Dedifferentiated amniotic fluid mesenchymal stem cell (primary cell): ENCODE measurements at regions not wholly inside any gene's neighbourhood (a gene's known extent, or its start where the extent isn't known, plus 50 kb on each side); places are given as distances from the start of the nearest gene placed in this dataset.
"Not testable (repeated sequence)": the region's sequence is repeated elsewhere in the genome, so short reads cannot be mapped to it uniquely, and the experiment has no call there.

ENCODE experiments used
- DNase-seq: peaks from one replicate; pipeline ENCODE4 v3.0.0-alpha.2; 2016; ENCODE audit errors: extremely low spot score

- not testable (repeated sequence) for DNase-seq
These were observed 262.4 kb upstream of the PLGLB2 start for GRCh38 chr2:87485455-87485854.

GRCh38 chr2:87485884-87486283 lies 262.0 kb upstream of the PLGLB2 start:
- not testable (repeated sequence) for DNase-seq

GRCh38 chr2:87486413-87486812 lies 261.5 kb upstream of the PLGLB2 start:
- DNase-seq = not testable (repeated sequence)

GRCh38 chr2:87488021-87488420 lies 259.9 kb upstream of the PLGLB2 start:
- DNase-seq = not testable (repeated sequence)

- not testable (repeated sequence) for DNase-seq
These were observed 258.9 kb upstream of the PLGLB2 start for GRCh38 chr2:87488991-87489390.

- DNase-seq = not testable (repeated sequence)
These were observed 253.0 kb upstream of the PLGLB2 start for GRCh38 chr2:87494846-87495245.

- not testable (repeated sequence) for DNase-seq
These were observed 252.4 kb upstream of the PLGLB2 start for GRCh38 chr2:87495455-87495854.

- DNase-seq = not testable (repeated sequence)
These were observed 251.6 kb upstream of the PLGLB2 start for GRCh38 chr2:87496036-87497006.

GRCh38 chr2:87497135-87497534 lies 250.8 kb upstream of the PLGLB2 start:
- not testable (repeated sequence) for DNase-seq

- DNase-seq = not testable (repeated sequence)
These were observed 250.2 kb upstream of the PLGLB2 start for GRCh38 chr2:87497700-87498099.

GRCh38 chr2:87498169-87498853 lies 249.6 kb upstream of the PLGLB2 start:
- DNase-seq = not testable (repeated sequence)

GRCh38 chr2:87498854-87499238 lies 249.0 kb upstream of the PLGLB2 start:
- DNase-seq = not testable (repeated sequence)

- DNase-seq = not testable (repeated sequence)
These were observed 248.0 kb upstream of the PLGLB2 start for GRCh38 chr2:87499860-87500259.

GRCh38 chr2:87500421-87500820 lies 247.5 kb upstream of the PLGLB2 start:
- DNase-seq = not testable (repeated sequence)

- not testable (repeated sequence) for DNase-seq
These were observed 246.9 kb upstream of the PLGLB2 start for GRCh38 chr2:87500951-87501350.

GRCh38 chr2:87502948-87503347 lies 244.9 kb upstream of the PLGLB2 start:
- DNase-seq = not testable (repeated sequence)

- not testable (repeated sequence) for DNase-seq
These were observed 242.6 kb upstream of the PLGLB2 start for GRCh38 chr2:87505239-87505638.

GRCh38 chr2:87505909-87506308 lies 242.0 kb upstream of the PLGLB2 start:
- DNase-seq = not testable (repeated sequence)

- DNase-seq = not testable (repeated sequence)
These were observed 240.2 kb upstream of the PLGLB2 start for GRCh38 chr2:87507378-87508348.

- not testable (repeated sequence) for DNase-seq
These were observed 236.6 kb upstream of the PLGLB2 start for GRCh38 chr2:87511195-87511778.
